ENCODE measurements at regions not wholly inside any gene's neighbourhood (a gene's known extent, or its start where the extent isn't known, plus 50 kb on each side); places are given as distances from the start of the nearest gene placed in this dataset.
"Not testable (repeated sequence)": the region's sequence is repeated elsewhere in the genome, so short reads cannot be mapped to it uniquely, and the experiment has no call there.

GRCh38 chr10:5576780-5577624 lies 52.2 kb downstream of the CALML3 start:
- DNase-seq: no peak

DNA sequence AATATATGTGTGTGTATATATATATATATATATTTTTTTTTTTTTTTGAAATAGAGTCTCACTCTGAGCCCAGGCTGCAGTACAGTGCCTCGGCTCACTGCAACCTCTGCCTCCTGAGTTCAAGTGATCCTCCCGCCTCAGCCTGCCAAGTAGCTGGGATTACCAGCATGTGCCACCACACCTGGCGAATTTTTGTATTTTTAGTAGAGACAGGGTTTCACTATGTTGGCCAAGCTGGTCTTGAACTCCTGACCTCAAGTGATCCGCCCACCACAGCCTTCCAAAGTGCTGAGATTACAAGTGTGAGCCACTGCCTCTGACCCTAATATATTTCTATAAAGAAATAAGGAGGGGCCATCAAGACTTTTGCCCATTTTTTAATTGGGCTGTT lies 55.3 kb downstream of the CALML3 start:
- DNase-seq: not testable (repeated sequence)

DNA sequence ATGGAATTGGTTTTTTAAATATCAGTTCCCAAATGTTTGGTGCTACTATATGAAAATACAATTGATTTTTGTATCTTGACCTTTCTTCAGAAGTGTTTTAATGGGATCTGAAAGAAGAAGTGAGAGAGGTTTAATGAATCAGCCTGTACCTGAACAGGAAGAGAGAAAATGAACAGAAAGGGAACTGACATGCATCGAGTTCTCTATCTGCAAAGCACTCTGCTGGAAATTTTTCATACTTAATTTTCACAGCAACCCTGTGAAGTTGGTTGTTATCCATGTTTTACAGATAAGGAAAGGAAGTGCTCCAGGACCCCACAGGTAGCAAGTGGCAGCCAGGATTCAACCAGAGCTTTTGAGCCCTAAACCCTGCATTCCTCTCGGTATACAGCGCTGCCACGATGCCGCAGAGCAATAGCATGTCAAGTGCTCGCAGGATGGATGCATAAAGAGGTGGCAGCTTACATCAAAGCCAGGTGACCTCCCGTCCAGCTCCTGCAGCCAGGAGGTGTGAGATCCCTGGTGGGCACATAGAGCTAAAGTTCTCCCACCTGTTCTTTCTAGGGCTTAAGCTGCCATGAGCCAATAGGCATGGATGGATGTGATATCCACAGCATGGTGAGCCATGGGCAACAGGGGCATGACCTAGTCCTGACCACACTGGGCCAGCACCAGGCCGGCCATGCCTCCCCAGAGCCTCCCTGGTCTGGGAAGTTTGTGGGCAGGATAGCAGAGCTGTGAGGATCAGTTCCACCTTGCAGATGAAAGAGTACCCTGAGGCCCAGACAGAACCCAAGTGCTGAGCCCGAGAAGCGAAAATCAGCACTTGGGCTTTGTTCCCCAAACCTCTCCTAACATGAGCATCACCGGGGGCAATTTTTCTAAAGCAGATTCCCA lies 57.2 kb downstream of the CALML3 start:
- no peak for DNase-seq

GRCh38 chr10:5582736-5583135 lies 58.0 kb downstream of the CALML3 start:
- DNase-seq: no peak

GRCh38 chr10:5583525-5584175 lies 58.9 kb downstream of the CALML3 start:
- DNase-seq: no peak

GRCh38 chr10:5584895-5585516 lies 60.2 kb downstream of the CALML3 start:
- DNase-seq: peak; percentile 9

GRCh38 chr10:5585517-5586206 lies 60.9 kb downstream of the CALML3 start:
- no peak for DNase-seq

DNA sequence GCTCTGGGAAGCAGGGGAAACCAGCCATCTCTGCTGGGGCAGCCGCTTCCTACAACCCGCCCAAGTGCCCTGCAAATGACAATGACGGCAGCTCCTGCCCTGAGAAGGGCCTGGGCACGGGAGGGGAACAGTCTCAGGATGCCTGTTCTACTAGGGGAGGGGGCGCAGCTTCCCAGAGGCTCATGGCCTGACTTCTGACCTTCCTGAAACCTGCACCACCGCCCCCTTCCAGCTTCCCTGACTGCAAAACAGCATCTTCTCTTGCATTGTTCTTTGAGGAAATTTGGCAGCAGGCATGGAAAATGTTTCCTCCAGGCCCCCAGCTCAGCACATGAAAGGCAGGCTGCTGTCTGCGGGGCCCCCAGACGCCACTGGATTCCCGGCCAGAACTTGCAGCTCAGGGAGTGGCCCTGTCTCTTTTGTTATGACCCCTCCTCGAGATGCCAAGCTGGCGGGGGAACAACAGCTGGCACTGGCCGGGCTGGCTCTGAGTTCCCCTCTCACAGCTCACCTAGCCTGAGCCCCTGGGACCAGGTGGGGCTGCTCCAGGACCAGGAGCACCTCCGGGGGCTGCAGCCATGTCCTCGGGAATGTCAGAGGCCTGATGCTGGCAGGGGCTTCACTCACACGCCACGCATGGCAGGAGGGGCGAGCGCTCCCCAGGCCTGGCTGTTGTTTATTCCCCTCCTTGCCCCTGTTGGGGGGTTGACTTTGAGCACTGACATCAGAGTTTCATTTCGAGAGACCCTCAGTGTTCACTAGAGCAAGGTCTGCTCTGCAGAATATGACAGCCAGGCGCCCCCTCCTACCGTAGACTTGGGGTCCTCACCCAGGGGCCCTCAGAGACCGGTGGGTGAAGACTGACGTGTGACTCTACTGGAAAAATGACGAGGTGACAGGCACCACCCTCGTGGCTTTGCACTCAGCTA lies 62.7 kb downstream of the CALML3 start:
- DNase-seq: no peak

DNA sequence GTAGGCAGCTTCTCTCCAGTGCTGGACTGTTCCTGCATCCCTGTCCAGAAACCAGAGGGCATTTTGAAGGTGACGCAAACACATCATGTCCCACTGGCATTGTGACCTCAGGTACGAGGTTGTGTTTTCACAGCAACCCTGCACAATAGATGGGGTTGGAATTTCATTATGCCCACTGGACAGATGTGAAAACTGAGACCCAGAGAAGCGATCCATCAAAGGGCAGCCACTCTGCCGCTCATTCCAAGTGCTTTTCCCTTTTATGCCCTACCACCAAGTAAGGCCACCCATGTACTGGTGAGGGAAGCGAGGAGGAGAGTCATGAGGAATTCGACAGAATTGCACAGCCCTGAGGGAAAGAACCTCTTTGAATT lies 63.3 kb downstream of the CALML3 start:
- DNase-seq: no peak

- no peak for DNase-seq
Observed at GRCh38 chr10:5588603-5589002, 63.8 kb downstream of the CALML3 start.

Data from activated naive CD4-positive, alpha-beta T cell treated with Interleukin-2 at 50 U/mL for 16 hours (primary cell).